Posterior vena cava (tissue), 2 donors: ENCODE measurements at regions not wholly inside any gene's neighbourhood (a gene's known extent, or its start where the extent isn't known, plus 50 kb on each side); places are given as distances from the start of the nearest gene placed in this dataset.
"Not testable (repeated sequence)": the region's sequence is repeated elsewhere in the genome, so short reads cannot be mapped to it uniquely, and the experiment has no call there.

ENCODE experiments used
- DNase-seq: peaks from one replicate; pipeline ENCODE4 v3.0.0-alpha.2; 2020; ENCODE audit warnings: low spot score
- intact Hi-C, 2 donors: fragments of 100-400 bp; cut with DNase I; formaldehyde crosslinking; loops; one replicate each; pipeline versions ENCODE4 v1.14.1 to v1.14.2; 2022 to 2023
- donor health status: DM: yes; HTN: yes; CAD: no.
- donor health status: DM: yes; HTN: yes; CAD: no.

GRCh38 chr7:4507886-4508285, 174.2 kb upstream of the FOXK1 start:
- intact Hi-C loops, result loop anchor here in 1 of 2 donors (5.0 kb wide), 1 partner anchor 1131 kb away; no protein-coding TSS in a partner anchor
- DNase-seq, result peak; percentile 10

GRCh38 chr7:4513450-4513849, 168.6 kb upstream of the FOXK1 start:
- peak; percentile 5 for DNase-seq
- intact Hi-C loops, result no loop called here

- intact Hi-C loops, result no loop called here
- peak; percentile 23 for DNase-seq
These were observed 162.1 kb upstream of the FOXK1 start for GRCh38 chr7:4519819-4520520.

- no peak for DNase-seq
- intact Hi-C loops, result no loop called here
These were observed 158.9 kb upstream of the FOXK1 start for GRCh38 chr7:4523219-4523618.

GRCh38 chr7:4523873-4524272, 158.2 kb upstream of the FOXK1 start:
- intact Hi-C loops, result no loop called here
- DNase-seq, result no peak

GRCh38 chr7:4525884-4526283, 156.2 kb upstream of the FOXK1 start:
- intact Hi-C loops, result no loop called here
- no peak for DNase-seq

- intact Hi-C loops, result no loop called here
- DNase-seq, result peak; percentile 2
These were observed 154.0 kb upstream of the FOXK1 start for GRCh38 chr7:4527988-4528636.

GRCh38 chr7:4531236-4531635, 150.9 kb upstream of the FOXK1 start:
- no peak for DNase-seq
- intact Hi-C loops, result no loop called here

GRCh38 chr7:4533339-4533738, 148.8 kb upstream of the FOXK1 start:
- intact Hi-C loops, DNase-seq: not testable (repeated sequence)

- intact Hi-C loops, result no loop called here
- DNase-seq, result peak; percentile 88
These were observed 132.4 kb upstream of the FOXK1 start for GRCh38 chr7:4549681-4550080.

- DNase-seq, result no peak
- intact Hi-C loops, result no loop called here
These were observed 132.0 kb upstream of the FOXK1 start for GRCh38 chr7:4550117-4550516.

GRCh38 chr7:4552985-4553384, 129.1 kb upstream of the FOXK1 start:
- intact Hi-C loops, result no loop called here

GRCh38 chr7:4556868-4557793, 125.0 kb upstream of the FOXK1 start:
- DNase-seq, result peak; percentile 34
- intact Hi-C loops, result no loop called here

More at GRCh38 chr7:4552985-4553384, 129.1 kb upstream of the FOXK1 start:
- no peak for DNase-seq

- no peak for DNase-seq
- intact Hi-C loops, result no loop called here
These were observed 120.3 kb upstream of the FOXK1 start for GRCh38 chr7:4561795-4562194.

- DNase-seq, result peak; percentile 13
- intact Hi-C loops, result no loop called here
These were observed 115.4 kb upstream of the FOXK1 start for GRCh38 chr7:4566714-4567113.

GRCh38 chr7:4574851-4575250, 107.2 kb upstream of the FOXK1 start:
- DNase-seq, result no peak
- intact Hi-C loops, result no loop called here

GRCh38 chr7:4575254-4575653, 106.8 kb upstream of the FOXK1 start:
- DNase-seq, result no peak
- intact Hi-C loops, result no loop called here

- intact Hi-C loops, result no loop called here
- DNase-seq, result peak; percentile 78
These were observed 78.9 kb upstream of the FOXK1 start for GRCh38 chr7:4602905-4603842.

- intact Hi-C loops, result no loop called here
- DNase-seq, result no peak
These were observed 78.3 kb upstream of the FOXK1 start for GRCh38 chr7:4603843-4604231.
